Spleen (tissue), 11 donors: ENCODE measurements at regions not wholly inside any gene's neighbourhood (a gene's known extent, or its start where the extent isn't known, plus 50 kb on each side); places are given as distances from the start of the nearest gene placed in this dataset.
"Not testable (repeated sequence)": the region's sequence is repeated elsewhere in the genome, so short reads cannot be mapped to it uniquely, and the experiment has no call there.

Experiments used
- DNase-seq: peaks from one replicate; pipeline ENCODE4 v3.0.0-alpha.2; 2020
- H3K27ac ChIP-seq, 8 donors: fragments of 200-600 bp; sonication (generic) in 7 of 8; 1 replicate in 4 of 8; 2 replicates in 4 of 8; pipeline versions ENCODE4 v1.5.0 to v1.8.0; 2016 to 2021; ENCODE audit warnings: inconsistent platforms in 4 of 8, mild to moderate bottlenecking in 4 of 8, moderate library complexity in 1 of 8
- H3K27me3 ChIP-seq, 7 donors: fragments of 200-600 bp; sonication (generic) in 6 of 7; replicated peaks in 1 of 7; 1 replicate in 4 of 7; 2 replicates in 3 of 7; pipeline versions ENCODE4 v1.5.0 to v1.8.0; 2016 to 2021; ENCODE audit warnings: inconsistent platforms in 3 of 7, mild to moderate bottlenecking in 1 of 7
- H3K36me3 ChIP-seq, 6 donors: fragments of 200-600 bp; sonication (generic) in 5 of 6; 1 replicate in 4 of 6; 2 replicates in 2 of 6; pipeline versions ENCODE4 v1.5.0 to v1.8.0; 2016 to 2021; ENCODE audit warnings: inconsistent platforms in 2 of 6
- H3K4me1 ChIP-seq, 6 donors: fragments of 200-600 bp; sonication (generic) in 5 of 6; 1 replicate in 3 of 6; 2 replicates in 3 of 6; pipeline versions ENCODE4 v1.5.0 to v1.8.0; 2016 to 2021; ENCODE audit warnings: inconsistent platforms in 3 of 6
- H3K4me3 ChIP-seq, 8 donors: fragments of 200-600 bp; sonication (generic) in 7 of 8; 1 replicate in 4 of 8; 2 replicates in 4 of 8; pipeline versions ENCODE4 v1.5.0 to v1.8.0; 2016 to 2021; ENCODE audit warnings: inconsistent platforms in 4 of 8, mild to moderate bottlenecking in 4 of 8, moderate library complexity in 2 of 8
- H3K9me3 ChIP-seq, 8 donors: fragments of 200-600 bp; sonication (generic) in 7 of 8; 1 replicate in 4 of 8; 2 replicates in 4 of 8; pipeline versions ENCODE4 v1.5.0 to v1.8.0; 2016 to 2021; ENCODE audit warnings: inconsistent platforms in 4 of 8
- CTCF ChIP-seq, 11 experiments: fragments of 200-600 bp in 7 of 11; fragments of 450-650 bp in 4 of 11; sonication (generic) in 4 of 11; IDR thresholded peaks in 8 of 11; conservative IDR thresholded peaks in 3 of 11; 1 replicate in 7 of 11; 2 replicates in 4 of 11; pipeline versions ENCODE4 v1.4.0 to v1.8.0; 2016 to 2021; ENCODE audit warnings: antibody characterized with exemption in 11 of 11, inconsistent platforms in 4 of 11, mild to moderate bottlenecking in 1 of 11
- POLR2A ChIP-seq, 3 donors: fragments of 450-650 bp; IDR thresholded peaks; one replicate each; pipeline ENCODE4 v1.5.1; 2017; ENCODE audit warnings: antibody characterized with exemption in 3 of 3, mild to moderate bottlenecking in 1 of 3
- POLR2AphosphoS5 ChIP-seq, 3 donors: sonication (generic); formaldehyde crosslinking; IDR thresholded peaks; one replicate each; pipeline ENCODE4 v1.5.1; 2017; ENCODE audit warnings: antibody characterized with exemption in 3 of 3
- WGBS, 5 donors: extraction: QIAGEN DNeasy Blood & Tissue Kit in 3 of 5; methylation state at CpG; one replicate each; pipeline versions ENCODE4 v1.1.5 to v1.1.7; 2013 to 2018; 5-methylcytosine and 5-hydroxymethylcytosine counted together
- intact Hi-C: fragments of 100-400 bp; cut with DNase I; formaldehyde crosslinking; loops from one replicate; pipeline ENCODE4 v1.15.0; 2023; ENCODE audit warnings: low total_unique reads
- donor health status: healthy with polysubstance abuse.
- donor health status: DM: no; HTN: no; CAD: no; lungs with moderate emphysema.
- donor health status: DM: no; HTN: no; CAD: no.
- donor health status: Bipolar disorder and iron deficiency.
- donor health status: healthy.
- donor health status: DM: no; HTN: no; CAD: no.
- donor health status: DM: yes; HTN: yes; CAD: no.

- Histone ChIP-seq H3K36me3 (no peaks in the 10 kb centered on the region), H3K9me3 (peaks cover 0 to 11% (median 4%) of the 10 kb centered on the region in 8 donors), H3K4me1 (no peaks in the 10 kb centered on the region), H3K4me3 (no peak overlapping the region), H3K27me3 (no peaks in the 10 kb centered on the region), H3K27ac (no peak overlapping the region)
- no peak for DNase-seq
- TF ChIP-seq POLR2AphosphoS5 (IDR thresholded peaks at IDR 0.05) (no peak), POLR2A (IDR thresholded peaks at IDR 0.05) (no peak), CTCF (IDR thresholded peaks at IDR 0.05 in 8 of 11, conservative IDR thresholded peaks at IDR 0.05 in 3 of 11) (no peak)
- intact Hi-C loops, result no loop called here
- 33 to 56% (median 47%) methylated on average over 2 of the region's 2 CpGs for WGBS, 5 donors
Measured at GRCh38 chr6:68128211-68128610, 506.9 kb upstream of the ADGRB3 start.

- Histone ChIP-seq H3K27ac (no peak overlapping the region), H3K27me3 (no peaks in the 10 kb centered on the region), H3K4me1 (no peaks in the 10 kb centered on the region), H3K9me3 (peaks cover 0 to 22% (median 15%) of the 10 kb centered on the region in 8 donors), H3K4me3 (no peak overlapping the region), H3K36me3 (no peaks in the 10 kb centered on the region)
- no peak for TF ChIP-seq POLR2AphosphoS5 (IDR thresholded peaks at IDR 0.05)
- TF ChIP-seq CTCF (IDR thresholded peaks at IDR 0.05 in 8 of 11, conservative IDR thresholded peaks at IDR 0.05 in 3 of 11), result no peak
- no peak for TF ChIP-seq POLR2A (IDR thresholded peaks at IDR 0.05)
- 80 to 92% (median 86%) methylated on average over 4 of the region's 4 CpGs for WGBS, 5 donors
- no peak for DNase-seq
- intact Hi-C loops, result no loop called here
Measured at GRCh38 chr6:68127074-68127473, 508.0 kb upstream of the ADGRB3 start.

- DNase-seq, result no peak
- no peaks in the 10 kb centered on the region for H3K36me3 ChIP-seq
- intact Hi-C loops, result no loop called here
- peaks cover 0 to 31% (median 24%) of the 10 kb centered on the region in 8 donors for H3K9me3 ChIP-seq
- H3K4me3 ChIP-seq, result no peak overlapping the region
- H3K4me1 ChIP-seq, result no peaks in the 10 kb centered on the region
- 83 to 93% (median 90%) methylated on average over 2 of the region's 2 CpGs for WGBS, 5 donors
- no peaks in the 10 kb centered on the region for H3K27me3 ChIP-seq
- no peak overlapping the region for H3K27ac ChIP-seq
- TF ChIP-seq POLR2A (IDR thresholded peaks at IDR 0.05), result no peak
Measured at GRCh38 chr6:68126089-68126749, 508.9 kb upstream of the ADGRB3 start.

GRCh38 chr6:68122975-68123374, 512.1 kb upstream of the ADGRB3 start:
- H3K4me1 ChIP-seq, H3K27ac ChIP-seq, DNase-seq, H3K4me3 ChIP-seq, H3K27me3 ChIP-seq, intact Hi-C loops, H3K36me3 ChIP-seq: not testable (repeated sequence)
- H3K9me3 ChIP-seq, result peaks cover 0 to 38% (median 27%) of the 10 kb centered on the region in 8 donors
- WGBS, 5 donors, result 39 to 89% (median 56%) methylated on average over 2 of the region's 2 CpGs

- Histone ChIP-seq H3K9me3 (peaks cover 0 to 38% (median 27%) of the 10 kb centered on the region in 8 donors), H3K27me3 (no peaks in the 10 kb centered on the region), H3K4me1 (no peaks in the 10 kb centered on the region), H3K4me3 (no peak overlapping the region), H3K27ac (no peak overlapping the region), H3K36me3 (no peaks in the 10 kb centered on the region)
- intact Hi-C loops, result no loop called here
- DNase-seq, result no peak
- WGBS, 5 donors, result 44 to 63% (median 56%) methylated on average over 2 of the region's 2 CpGs
- TF ChIP-seq POLR2AphosphoS5 (IDR thresholded peaks at IDR 0.05) (no peak), POLR2A (IDR thresholded peaks at IDR 0.05) (no peak), CTCF (IDR thresholded peaks at IDR 0.05 in 8 of 11, conservative IDR thresholded peaks at IDR 0.05 in 3 of 11) (no peak)
Measured at GRCh38 chr6:68122032-68122431, 513.0 kb upstream of the ADGRB3 start.

GRCh38 chr6:68120954-68121353, 514.1 kb upstream of the ADGRB3 start:
- intact Hi-C loops, result not testable (repeated sequence)
- peaks cover 0 to 38% (median 27%) of the 10 kb centered on the region in 8 donors for H3K9me3 ChIP-seq

More at GRCh38 chr6:68120954-68121353, 514.1 kb upstream of the ADGRB3 start:
- H3K4me3 ChIP-seq, DNase-seq, H3K4me1 ChIP-seq, H3K36me3 ChIP-seq, H3K27ac ChIP-seq, H3K27me3 ChIP-seq: not testable (repeated sequence)
- 79 to 89% (median 87%) methylated on average over 2 of the region's 2 CpGs for WGBS, 5 donors
